K562 (cell line): ENCODE measurements at regions not wholly inside any gene's neighbourhood (a gene's known extent, or its start where the extent isn't known, plus 50 kb on each side); places are given as distances from the start of the nearest gene placed in this dataset.

Experiments
- BMI1 ChIP-seq: fragments of 150-350 bp; IDR thresholded peaks from 2 replicates; pipeline ENCODE4 v1.6.1; 2014; ENCODE audit warnings: low read length
- CHAMP1 ChIP-seq: fragments of 450-650 bp; IDR thresholded peaks from 2 replicates; pipeline ENCODE4 v1.6.1; 2016; ENCODE audit warnings: mild to moderate bottlenecking
- POLR2A ChIP-seq: fragments of 450-650 bp; conservative IDR thresholded peaks from 2 replicates; pipeline ENCODE4 v1.6.1; 2016

- TF ChIP-seq POLR2A (no peak), BMI1 (no peak), CHAMP1 (no peak)
Measured at GRCh38 chr1:102615896-102616295, 492.4 kb downstream of the COL11A1 start.
